Activated T-helper 2 cell treated with anti-CD3 and anti-CD28 coated beads, Interferon-gamma antibody, Interleukin-2, Interleukin-4, amounts not matched to agents 10 μg/mL and 5 μg/mL and 100 μg/mL, durations not matched to agents 14 hours and 24 hours and 36 hours (primary cell): ENCODE measurements at regions not wholly inside any gene's neighbourhood (a gene's known extent, or its start where the extent isn't known, plus 50 kb on each side); places are given as distances from the start of the nearest gene placed in this dataset.
"Not testable (repeated sequence)": the region's sequence is repeated elsewhere in the genome, so short reads cannot be mapped to it uniquely, and the experiment has no call there.

ENCODE experiments used
- DNase-seq: peaks from one replicate; pipeline ENCODE4 v3.0.0; 2021; ENCODE audit warnings: low spot score
- H3K27ac Mint-ChIP-seq: one replicate; pipeline ENCODE4 v1.8.0; 2021; ENCODE audit warnings: mixed read lengths
- H3K27me3 Mint-ChIP-seq: one replicate; pipeline ENCODE4 v1.8.0; 2021; ENCODE audit warnings: low read depth, mixed read lengths
- H3K36me3 Mint-ChIP-seq: one replicate; pipeline ENCODE4 v1.8.0; 2021; ENCODE audit warnings: low read depth, mixed read lengths
- H3K4me1 Mint-ChIP-seq: one replicate; pipeline ENCODE4 v1.8.0; 2021; ENCODE audit warnings: low read depth, mixed read lengths
- H3K4me3 Mint-ChIP-seq: one replicate; pipeline ENCODE4 v1.8.0; 2021; ENCODE audit warnings: low read depth, mild to moderate bottlenecking, moderate library complexity, mixed read lengths
- H3K9me3 Mint-ChIP-seq: one replicate; pipeline ENCODE4 v1.8.0; 2021; ENCODE audit warnings: mixed read lengths
- intact Hi-C: fragments of 100-400 bp; cut with micrococcal nuclease; formaldehyde crosslinking; loops from one replicate; pipeline ENCODE4 v1.15.1; 2023

GRCh38 chr6:57976371-57976770, 658.9 kb downstream of the PRIM2 start:
- intact Hi-C loops, DNase-seq, H3K9me3 Mint-ChIP-seq, H3K4me1 Mint-ChIP-seq, H3K36me3 Mint-ChIP-seq, H3K27me3 Mint-ChIP-seq, H3K4me3 Mint-ChIP-seq, H3K27ac Mint-ChIP-seq: not testable (repeated sequence)

GRCh38 chr6:57983603-57984002, 666.2 kb downstream of the PRIM2 start:
- intact Hi-C loops, H3K27me3 Mint-ChIP-seq, H3K4me3 Mint-ChIP-seq, H3K36me3 Mint-ChIP-seq, H3K27ac Mint-ChIP-seq, DNase-seq, H3K9me3 Mint-ChIP-seq, H3K4me1 Mint-ChIP-seq: not testable (repeated sequence)

- H3K36me3 Mint-ChIP-seq, H3K4me3 Mint-ChIP-seq, intact Hi-C loops, H3K9me3 Mint-ChIP-seq, H3K27ac Mint-ChIP-seq, H3K27me3 Mint-ChIP-seq, DNase-seq, H3K4me1 Mint-ChIP-seq: not testable (repeated sequence)
Measured at GRCh38 chr6:57984575-57984974, 667.1 kb downstream of the PRIM2 start.

- H3K4me1 Mint-ChIP-seq, DNase-seq, intact Hi-C loops, H3K27ac Mint-ChIP-seq, H3K27me3 Mint-ChIP-seq, H3K4me3 Mint-ChIP-seq, H3K36me3 Mint-ChIP-seq, H3K9me3 Mint-ChIP-seq: not testable (repeated sequence)
Measured at GRCh38 chr6:57985734-57986133, 668.3 kb downstream of the PRIM2 start.

GRCh38 chr6:57986584-57986983, 669.2 kb downstream of the PRIM2 start:
- DNase-seq, H3K4me3 Mint-ChIP-seq, H3K27me3 Mint-ChIP-seq, intact Hi-C loops, H3K4me1 Mint-ChIP-seq, H3K36me3 Mint-ChIP-seq, H3K9me3 Mint-ChIP-seq, H3K27ac Mint-ChIP-seq: not testable (repeated sequence)

- H3K4me3 Mint-ChIP-seq, DNase-seq, H3K27ac Mint-ChIP-seq, H3K27me3 Mint-ChIP-seq, H3K4me1 Mint-ChIP-seq, intact Hi-C loops, H3K36me3 Mint-ChIP-seq, H3K9me3 Mint-ChIP-seq: not testable (repeated sequence)
Measured at GRCh38 chr6:57989520-57990080, 672.2 kb downstream of the PRIM2 start.

GRCh38 chr6:57998858-57999619, 681.6 kb downstream of the PRIM2 start:
- H3K36me3 Mint-ChIP-seq, H3K4me3 Mint-ChIP-seq, H3K4me1 Mint-ChIP-seq, DNase-seq, H3K9me3 Mint-ChIP-seq, H3K27me3 Mint-ChIP-seq, intact Hi-C loops, H3K27ac Mint-ChIP-seq: not testable (repeated sequence)

- H3K27ac Mint-ChIP-seq, H3K4me3 Mint-ChIP-seq, intact Hi-C loops, H3K27me3 Mint-ChIP-seq, H3K9me3 Mint-ChIP-seq, H3K36me3 Mint-ChIP-seq, DNase-seq, H3K4me1 Mint-ChIP-seq: not testable (repeated sequence)
Measured at GRCh38 chr6:58000233-58000632, 682.8 kb downstream of the PRIM2 start.

- H3K36me3 Mint-ChIP-seq, H3K27me3 Mint-ChIP-seq, intact Hi-C loops, DNase-seq, H3K9me3 Mint-ChIP-seq, H3K4me3 Mint-ChIP-seq, H3K4me1 Mint-ChIP-seq, H3K27ac Mint-ChIP-seq: not testable (repeated sequence)
Measured at GRCh38 chr6:58003417-58004167, 686.2 kb downstream of the PRIM2 start.

- H3K36me3 Mint-ChIP-seq, H3K4me1 Mint-ChIP-seq, H3K27ac Mint-ChIP-seq, H3K4me3 Mint-ChIP-seq, H3K9me3 Mint-ChIP-seq, H3K27me3 Mint-ChIP-seq, DNase-seq, intact Hi-C loops: not testable (repeated sequence)
Measured at GRCh38 chr6:58007334-58008000, 690.0 kb downstream of the PRIM2 start.

GRCh38 chr6:58008001-58008335, 690.5 kb downstream of the PRIM2 start:
- H3K4me3 Mint-ChIP-seq, intact Hi-C loops, H3K27me3 Mint-ChIP-seq, H3K27ac Mint-ChIP-seq, H3K4me1 Mint-ChIP-seq, H3K9me3 Mint-ChIP-seq, DNase-seq, H3K36me3 Mint-ChIP-seq: not testable (repeated sequence)

DNA sequence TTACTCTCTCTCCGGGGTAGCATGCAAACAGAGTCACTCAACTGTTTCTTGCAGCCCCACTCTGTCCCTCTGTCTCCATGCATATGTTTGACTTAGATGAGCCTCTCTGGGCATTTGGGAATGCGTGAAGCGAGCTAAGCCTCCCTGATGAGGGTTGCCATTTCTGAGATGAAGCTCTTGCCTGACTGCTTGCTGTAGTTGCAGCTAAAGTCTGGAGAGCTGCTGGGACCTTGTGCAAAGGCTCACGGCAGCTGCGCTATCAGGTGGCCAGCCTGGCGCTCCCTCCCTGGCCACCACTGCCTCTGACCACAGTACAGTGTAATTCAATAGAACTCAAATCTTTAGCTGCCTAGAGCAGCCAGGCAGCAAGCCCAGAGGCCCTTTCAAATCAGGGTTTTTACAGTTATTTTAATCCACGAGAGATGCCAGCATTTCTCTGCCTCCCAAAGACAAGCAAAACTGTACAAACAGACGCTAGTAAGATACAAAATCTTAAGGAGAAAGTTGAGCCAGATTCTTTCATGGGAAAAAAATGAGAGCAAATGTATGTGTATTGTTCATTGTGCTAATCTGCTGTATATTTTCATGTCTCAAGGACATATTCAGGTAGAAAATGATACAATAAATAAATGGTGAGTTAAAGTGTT, 694.6 kb downstream of the PRIM2 start:
- H3K9me3 Mint-ChIP-seq, H3K27me3 Mint-ChIP-seq, H3K4me3 Mint-ChIP-seq, H3K36me3 Mint-ChIP-seq, DNase-seq, intact Hi-C loops, H3K4me1 Mint-ChIP-seq, H3K27ac Mint-ChIP-seq: not testable (repeated sequence)

- H3K9me3 Mint-ChIP-seq, DNase-seq, H3K36me3 Mint-ChIP-seq, H3K27me3 Mint-ChIP-seq, H3K4me3 Mint-ChIP-seq, H3K27ac Mint-ChIP-seq, H3K4me1 Mint-ChIP-seq, intact Hi-C loops: not testable (repeated sequence)
Measured at GRCh38 chr6:58016614-58017013, 699.2 kb downstream of the PRIM2 start.
